Fibroblast of pulmonary artery (primary cell): ENCODE measurements at regions not wholly inside any gene's neighbourhood (a gene's known extent, or its start where the extent isn't known, plus 50 kb on each side); places are given as distances from the start of the nearest gene placed in this dataset.

Source experiments
- DNase-seq: peaks from one replicate; pipeline ENCODE4 v3.0.0-alpha.2; 2010; ENCODE audit warnings: low read depth
- H3K4me3 ChIP-seq: replicated peaks from 2 replicates; pipeline ENCODE4 v1.5.1; 2011; ENCODE audit warnings: low read depth, mild to moderate bottlenecking, control low read depth, low read length, moderate library complexity
- TF ChIP-seq, protein P1 (sequence below): IDR thresholded peaks from 2 replicates; pipeline ENCODE4 v1.5.1; 2011; ENCODE audit warnings: mild to moderate bottlenecking, control low read depth, low read length, inconsistent platforms; ENCODE audit errors: missing control alignments

DNA sequence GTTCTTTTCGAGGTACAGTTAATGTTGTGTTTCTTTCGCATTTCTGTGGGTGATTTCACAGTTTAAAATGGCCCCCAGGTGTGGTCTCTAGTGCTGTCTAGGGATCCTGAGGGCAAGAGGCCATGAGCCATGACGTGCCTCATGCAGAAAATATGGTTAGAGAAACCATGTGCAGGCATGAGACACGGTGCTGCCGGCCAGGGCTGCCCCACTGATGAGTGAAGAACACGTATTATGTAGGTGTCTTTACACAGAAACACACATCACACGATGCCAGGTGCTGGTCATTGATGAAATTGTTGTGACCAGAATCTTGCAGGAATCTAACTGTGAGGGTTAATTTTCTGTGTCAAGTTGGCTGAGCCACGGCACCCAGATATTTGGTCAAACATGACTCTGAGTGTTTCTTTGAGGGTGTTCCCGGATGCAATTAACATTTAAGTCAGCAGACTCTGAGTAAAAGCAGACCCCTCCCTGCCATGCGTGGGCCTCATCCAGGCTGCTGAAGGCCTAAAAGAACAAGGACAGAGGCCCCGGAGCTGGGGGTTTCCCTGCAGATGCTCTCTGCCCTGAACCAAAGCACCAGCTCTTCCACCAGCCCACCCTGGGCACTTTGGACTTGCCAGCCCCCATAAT lies 463.0 kb upstream of the MYT1L start:
- H3K4me3 ChIP-seq, result no peak overlapping the region
- TF ChIP-seq, protein P1, sequence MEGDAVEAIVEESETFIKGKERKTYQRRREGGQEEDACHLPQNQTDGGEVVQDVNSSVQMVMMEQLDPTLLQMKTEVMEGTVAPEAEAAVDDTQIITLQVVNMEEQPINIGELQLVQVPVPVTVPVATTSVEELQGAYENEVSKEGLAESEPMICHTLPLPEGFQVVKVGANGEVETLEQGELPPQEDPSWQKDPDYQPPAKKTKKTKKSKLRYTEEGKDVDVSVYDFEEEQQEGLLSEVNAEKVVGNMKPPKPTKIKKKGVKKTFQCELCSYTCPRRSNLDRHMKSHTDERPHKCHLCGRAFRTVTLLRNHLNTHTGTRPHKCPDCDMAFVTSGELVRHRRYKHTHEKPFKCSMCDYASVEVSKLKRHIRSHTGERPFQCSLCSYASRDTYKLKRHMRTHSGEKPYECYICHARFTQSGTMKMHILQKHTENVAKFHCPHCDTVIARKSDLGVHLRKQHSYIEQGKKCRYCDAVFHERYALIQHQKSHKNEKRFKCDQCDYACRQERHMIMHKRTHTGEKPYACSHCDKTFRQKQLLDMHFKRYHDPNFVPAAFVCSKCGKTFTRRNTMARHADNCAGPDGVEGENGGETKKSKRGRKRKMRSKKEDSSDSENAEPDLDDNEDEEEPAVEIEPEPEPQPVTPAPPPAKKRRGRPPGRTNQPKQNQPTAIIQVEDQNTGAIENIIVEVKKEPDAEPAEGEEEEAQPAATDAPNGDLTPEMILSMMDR, result no peak
- DNase-seq, result no peak

DNA sequence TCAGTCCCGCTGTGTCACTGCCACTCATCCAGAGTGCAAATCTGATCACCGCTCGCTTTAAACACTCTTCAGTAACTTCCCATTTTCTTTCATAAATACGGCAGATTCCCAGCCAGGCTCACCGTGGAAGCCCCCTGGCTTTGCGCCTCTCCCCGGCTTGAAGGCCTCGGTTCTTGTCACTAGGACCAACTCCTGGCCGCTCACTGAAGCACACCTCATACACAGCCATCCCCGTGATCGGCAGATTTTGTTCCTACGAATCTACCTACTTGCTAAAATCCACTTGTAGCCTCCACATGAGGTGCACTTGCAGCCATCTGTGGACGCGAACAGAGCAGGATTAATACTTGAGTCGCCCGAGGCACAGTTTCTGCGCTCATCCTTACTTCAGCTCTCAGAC lies 462.4 kb upstream of the MYT1L start:
- DNase-seq, result no peak
- H3K4me3 ChIP-seq, result no peak overlapping the region
- TF ChIP-seq, protein P1, result no peak

DNA sequence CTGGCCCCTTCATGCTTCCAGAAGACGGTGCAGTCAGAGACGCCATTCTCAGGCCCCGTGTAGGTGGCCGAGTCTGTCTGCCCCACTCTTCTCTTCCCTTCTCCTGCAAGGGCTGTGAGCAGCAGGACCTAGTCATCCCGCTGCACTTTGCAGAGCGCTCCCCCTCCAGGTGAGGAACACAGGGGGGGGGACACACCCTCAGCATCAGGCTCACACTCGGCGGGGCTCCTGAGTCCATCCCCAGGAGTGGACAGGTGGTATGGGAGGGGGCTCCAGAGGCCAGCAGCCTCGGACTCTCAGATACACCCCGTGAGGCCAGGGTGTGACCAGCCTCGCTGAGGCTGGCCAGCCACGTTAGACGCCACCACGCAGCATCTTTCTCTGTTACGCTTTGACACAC lies 460.5 kb upstream of the MYT1L start:
- H3K4me3 ChIP-seq, result no peak overlapping the region
- TF ChIP-seq, protein P1, result no peak
- DNase-seq, result no peak

DNA sequence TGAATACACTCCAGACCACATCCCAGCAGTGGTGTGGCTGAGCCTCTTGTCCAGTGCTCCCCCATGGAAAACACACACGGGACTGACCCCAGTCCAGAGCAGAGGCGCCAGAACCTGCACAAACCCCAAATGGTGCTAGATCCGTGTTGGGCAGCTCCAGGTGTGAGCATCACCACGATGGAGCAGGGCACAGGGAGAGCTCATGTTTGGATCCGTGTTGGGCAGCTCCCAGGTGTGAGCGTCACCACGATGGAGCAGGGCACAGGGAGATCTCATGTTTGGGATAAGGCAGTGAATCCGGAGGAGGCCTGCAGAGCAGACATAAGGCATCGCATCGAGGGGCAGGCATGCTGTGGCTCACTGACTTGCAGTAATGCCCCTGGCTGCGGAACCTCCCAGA lies 460.0 kb upstream of the MYT1L start:
- DNase-seq, result no peak
- H3K4me3 ChIP-seq, result no peak overlapping the region
- TF ChIP-seq, protein P1, result no peak

DNA sequence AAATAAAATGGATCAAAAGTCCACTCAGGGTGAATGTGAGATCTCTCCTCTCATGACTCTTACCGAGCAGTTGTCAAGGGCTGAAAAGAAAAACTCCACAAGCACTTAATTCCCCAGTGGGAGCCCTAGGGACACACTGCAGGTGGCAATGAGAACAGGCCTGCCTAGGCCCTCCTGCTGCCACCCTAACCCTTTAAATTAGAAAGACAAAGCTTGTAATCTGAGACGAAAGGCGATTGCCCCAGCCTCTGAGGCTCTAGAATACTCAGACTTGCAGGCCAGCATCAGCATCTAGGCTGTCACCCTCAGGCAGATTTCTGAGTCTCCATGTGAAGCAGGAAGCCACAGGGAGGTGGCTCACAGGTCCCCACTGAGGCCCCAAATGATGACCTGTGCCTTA lies 457.0 kb upstream of the MYT1L start:
- TF ChIP-seq, protein P1, result no peak
- no peak for DNase-seq
- H3K4me3 ChIP-seq, result no peak overlapping the region

DNA sequence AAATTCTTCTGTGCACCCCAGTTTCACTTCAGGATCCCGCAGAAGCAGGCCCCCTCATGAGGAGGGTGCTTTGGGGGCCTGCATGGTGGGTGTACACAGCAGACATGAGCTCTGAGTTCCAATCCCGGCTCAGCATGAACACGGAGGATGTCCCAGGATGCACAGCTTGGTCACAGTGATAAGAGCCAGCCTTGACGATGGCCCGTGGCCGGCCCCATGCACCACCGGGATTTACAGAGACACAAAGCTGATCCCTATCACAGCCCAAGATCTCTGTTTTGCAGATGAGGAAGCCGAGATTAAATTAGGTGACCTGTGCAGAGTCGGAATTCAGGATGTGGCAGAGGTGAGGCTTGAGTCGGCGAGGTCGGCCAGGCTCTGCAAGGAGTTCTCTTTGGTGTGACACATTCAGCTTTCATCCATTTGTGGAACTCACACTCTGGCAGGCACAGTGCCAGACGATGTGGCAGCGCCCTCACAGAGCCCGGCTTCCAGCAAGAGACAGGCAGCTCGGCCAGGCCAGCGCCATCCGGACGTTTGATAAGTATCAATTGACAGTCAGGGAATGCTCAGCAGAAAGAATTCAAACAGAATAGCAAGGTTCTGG lies 456.3 kb upstream of the MYT1L start:
- no peak overlapping the region for H3K4me3 ChIP-seq
- no peak for DNase-seq
- TF ChIP-seq, protein P1, result no peak

DNA sequence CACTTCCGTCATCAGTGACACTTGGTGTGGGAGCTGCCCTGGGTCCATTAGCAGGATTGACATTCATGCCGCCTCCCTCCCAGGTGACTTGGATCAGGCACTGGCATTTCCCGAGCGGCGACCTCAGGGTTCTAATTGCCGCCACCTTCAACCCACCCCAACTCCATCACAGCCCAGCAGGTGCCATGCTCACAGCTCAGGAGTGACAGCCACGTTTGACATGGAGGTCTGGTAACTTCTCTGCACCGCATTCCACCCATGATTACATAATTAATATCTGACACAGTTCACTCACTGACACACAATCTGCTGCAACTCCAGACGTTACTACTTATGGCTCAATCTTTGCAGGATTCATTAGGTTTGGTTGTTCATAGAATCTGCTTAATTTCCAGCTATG lies 450.9 kb upstream of the MYT1L start:
- no peak overlapping the region for H3K4me3 ChIP-seq
- no peak for DNase-seq
- TF ChIP-seq, protein P1, result no peak
